ENCODE measurements at regions not wholly inside any gene's neighbourhood (a gene's known extent, or its start where the extent isn't known, plus 50 kb on each side); places are given as distances from the start of the nearest gene placed in this dataset.
"Not testable (repeated sequence)": the region's sequence is repeated elsewhere in the genome, so short reads cannot be mapped to it uniquely, and the experiment has no call there.

- DNase-seq (ENCODE audit: low read depth) = no peak
These were observed 212.7 kb upstream of the P2RY1 start for GRCh38 chr3:152621967-152622810.

GRCh38 chr3:152622811-152623167 lies 212.1 kb upstream of the P2RY1 start:
- no peak for DNase-seq (ENCODE audit: low read depth)

GRCh38 chr3:152623286-152623911 lies 211.5 kb upstream of the P2RY1 start:
- DNase-seq (ENCODE audit: low read depth) = no peak

GRCh38 chr3:152626226-152626625 lies 208.7 kb upstream of the P2RY1 start:
- no peak for DNase-seq (ENCODE audit: low read depth)

GRCh38 chr3:152628496-152628895 lies 206.4 kb upstream of the P2RY1 start:
- no peak for DNase-seq (ENCODE audit: low read depth)

- DNase-seq (ENCODE audit: low read depth) = no peak
These were observed 205.4 kb upstream of the P2RY1 start for GRCh38 chr3:152629363-152630122.

GRCh38 chr3:152635389-152635788 lies 199.5 kb upstream of the P2RY1 start:
- DNase-seq (ENCODE audit: low read depth) = no peak

GRCh38 chr3:152636651-152637050 lies 198.3 kb upstream of the P2RY1 start:
- no peak for DNase-seq (ENCODE audit: low read depth)

- no peak for DNase-seq (ENCODE audit: low read depth)
These were observed 196.7 kb upstream of the P2RY1 start for GRCh38 chr3:152638214-152638613.

GRCh38 chr3:152638707-152639450 lies 196.1 kb upstream of the P2RY1 start:
- no peak for DNase-seq (ENCODE audit: low read depth)

- no peak for DNase-seq (ENCODE audit: low read depth)
These were observed 193.7 kb upstream of the P2RY1 start for GRCh38 chr3:152641198-152641597.

- DNase-seq (ENCODE audit: low read depth) = no peak
These were observed 192.3 kb upstream of the P2RY1 start for GRCh38 chr3:152642658-152643057.

GRCh38 chr3:152644478-152644877 lies 190.5 kb upstream of the P2RY1 start:
- DNase-seq (ENCODE audit: low read depth) = no peak

- no peak for DNase-seq (ENCODE audit: low read depth)
These were observed 188.9 kb upstream of the P2RY1 start for GRCh38 chr3:152646004-152646403.

GRCh38 chr3:152650177-152650576 lies 184.8 kb upstream of the P2RY1 start:
- DNase-seq (ENCODE audit: low read depth) = no peak

- DNase-seq (ENCODE audit: low read depth) = not testable (repeated sequence)
These were observed 184.0 kb upstream of the P2RY1 start for GRCh38 chr3:152650923-152651322.

GRCh38 chr3:152656214-152656971 lies 178.5 kb upstream of the P2RY1 start:
- DNase-seq (ENCODE audit: low read depth) = no peak

- no peak for DNase-seq (ENCODE audit: low read depth)
These were observed 178.0 kb upstream of the P2RY1 start for GRCh38 chr3:152656972-152657355.

GRCh38 chr3:152658977-152659720 lies 175.8 kb upstream of the P2RY1 start:
- no peak for DNase-seq (ENCODE audit: low read depth)

GRCh38 chr3:152662157-152662556 lies 172.8 kb upstream of the P2RY1 start:
- DNase-seq (ENCODE audit: low read depth) = no peak

- DNase-seq (ENCODE audit: low read depth) = no peak
These were observed 170.2 kb upstream of the P2RY1 start for GRCh38 chr3:152664766-152665165.

Measured in T follicular helper cell (primary cell).